ENCODE measurements at regions not wholly inside any gene's neighbourhood (a gene's known extent, or its start where the extent isn't known, plus 50 kb on each side); places are given as distances from the start of the nearest gene placed in this dataset.

DNA sequence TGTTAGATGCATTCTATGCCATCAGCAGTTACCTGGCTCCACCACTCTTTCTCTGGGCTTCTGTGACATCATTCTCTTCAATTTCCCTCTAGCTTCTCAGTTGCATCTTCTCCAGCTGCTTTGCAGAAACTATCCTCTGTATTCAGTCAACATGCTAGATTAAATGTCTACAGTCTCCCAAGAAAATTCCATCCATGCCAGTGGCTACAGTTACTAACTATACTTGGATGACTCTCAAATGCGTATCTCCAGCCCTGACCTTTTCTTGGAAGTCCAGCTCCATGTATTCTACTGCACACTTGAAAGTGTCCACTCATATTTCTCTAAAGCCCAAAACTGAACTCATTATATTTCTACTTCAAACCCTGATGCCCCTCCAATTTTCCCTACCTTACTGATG, 232.3 kb upstream of the TENM3 start:
- in situ Hi-C loops (cut with MboI; ENCODE audit: low pct_unique_long_range_greater_than_20kb in 2 of 9, low sequenced_read_pairs in 9 of 9, unreplicated experiment in 9 of 9): no loop called here
- WGBS, 10 experiments: 0 to 100% (median 100%) methylated on average over 1 of the region's 1 CpG; no CpG with 5 or more reads in 5 of the 10 experiments
- Histone ChIP-seq H3K4me3 (no peak overlapping the region), H3K27ac (no peak overlapping the region), H3K4me1 (replicated peaks in 1 of 2) (peaks cover 0 to 3% of the 10 kb centered on the region in 2 donors)
- no peak for ATAC-seq (replicated peaks in 6 of 8)

DNA sequence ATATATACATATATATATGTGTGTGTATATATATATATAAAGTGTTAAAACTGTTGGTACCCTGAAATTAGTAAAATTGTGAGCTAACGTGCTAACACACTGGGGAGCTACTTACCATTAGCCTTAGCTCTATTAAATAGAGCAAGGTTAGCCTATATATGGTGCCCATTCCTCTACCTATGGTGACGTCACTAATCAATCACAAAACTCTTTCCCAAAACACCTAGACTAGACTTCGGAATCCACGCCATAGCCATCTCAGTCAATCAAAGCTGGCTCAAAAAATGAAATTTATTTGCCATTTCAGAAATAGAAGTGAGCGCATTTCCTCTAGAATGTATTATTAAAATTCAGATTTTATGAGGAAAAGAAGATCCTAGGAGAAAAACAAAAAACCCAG, 229.0 kb upstream of the TENM3 start:
- H3K4me1 ChIP-seq (replicated peaks in 1 of 2): peaks cover 0 to 14% of the 10 kb centered on the region in 2 donors
- no peak overlapping the region for H3K4me3 ChIP-seq
- ATAC-seq (replicated peaks in 6 of 8): no peak
- in situ Hi-C loops (cut with MboI; ENCODE audit: low pct_unique_long_range_greater_than_20kb in 2 of 9, low sequenced_read_pairs in 9 of 9, unreplicated experiment in 9 of 9): no loop called here
- H3K27ac ChIP-seq: no peak overlapping the region
- WGBS, 10 experiments: 24 to 100% (median 100%) methylated on average over 1 to 3 of the region's 5 CpGs; no CpG with 5 or more reads in 3 of the 10 experiments

DNA sequence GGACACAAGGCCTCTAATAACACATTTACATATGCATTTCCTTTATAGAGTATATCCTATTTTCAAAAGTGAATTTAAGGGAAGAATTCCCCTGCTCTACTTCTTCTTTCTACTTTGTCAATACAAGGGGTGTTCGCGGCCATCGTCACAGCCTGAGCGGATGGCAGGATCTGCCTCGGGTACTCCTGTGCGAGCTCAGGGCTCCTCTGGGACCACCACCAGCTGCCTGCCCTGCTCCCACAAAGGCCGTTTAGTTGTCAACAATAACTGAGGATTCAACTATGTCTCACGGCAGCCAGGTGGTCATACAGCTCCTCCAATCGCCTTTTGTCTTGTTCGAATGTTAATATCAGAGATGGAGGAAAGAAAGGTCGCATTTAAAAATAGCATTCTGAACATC, 228.2 kb upstream of the TENM3 start:
- Histone ChIP-seq H3K27ac (no peak overlapping the region), H3K4me1 (replicated peaks in 1 of 2) (peaks cover 0 to 14% of the 10 kb centered on the region in 2 donors), H3K4me3 (no peak overlapping the region)
- WGBS, 10 experiments: 27 to 97% (median 89%) methylated on average over 4 to 11 of the region's 11 CpGs; no CpG with 5 or more reads in 1 of the 10 experiments
- in situ Hi-C loops (cut with MboI; ENCODE audit: low pct_unique_long_range_greater_than_20kb in 2 of 9, low sequenced_read_pairs in 9 of 9, unreplicated experiment in 9 of 9): no loop called here
- ATAC-seq (replicated peaks in 6 of 8): no peak

DNA sequence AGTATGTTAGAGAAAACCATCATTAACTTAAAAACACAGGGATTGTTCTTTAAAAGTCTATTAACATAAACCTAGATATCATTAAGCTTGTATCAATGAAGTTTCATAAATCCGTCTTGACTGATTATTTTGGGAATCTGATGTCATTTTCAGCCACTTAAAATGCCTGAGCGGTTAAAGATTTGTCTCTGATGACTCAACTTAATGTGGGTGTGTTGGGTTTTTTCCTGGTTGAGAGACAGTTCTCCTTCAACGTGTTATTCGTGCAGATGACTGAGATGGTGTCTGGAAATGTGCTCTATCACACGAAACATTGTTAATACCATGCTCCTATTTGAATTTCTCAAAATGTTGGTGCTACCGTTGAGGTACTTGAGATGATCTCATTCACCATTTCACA, 227.3 kb upstream of the TENM3 start:
- ATAC-seq (replicated peaks in 6 of 8): peak in 1 of 8 experiments; percentile 80
- Histone ChIP-seq H3K27ac (no peak overlapping the region), H3K4me3 (no peak overlapping the region), H3K4me1 (replicated peaks in 1 of 2) (peaks cover 0 to 14% of the 10 kb centered on the region in 2 donors)
- in situ Hi-C loops (cut with MboI; ENCODE audit: low pct_unique_long_range_greater_than_20kb in 2 of 9, low sequenced_read_pairs in 9 of 9, unreplicated experiment in 9 of 9): no loop called here
- 4 to 100% (median 89%) methylated on average over 1 to 6 of the region's 6 CpGs; no CpG with 5 or more reads in 1 of the 10 experiments for WGBS, 10 experiments

DNA sequence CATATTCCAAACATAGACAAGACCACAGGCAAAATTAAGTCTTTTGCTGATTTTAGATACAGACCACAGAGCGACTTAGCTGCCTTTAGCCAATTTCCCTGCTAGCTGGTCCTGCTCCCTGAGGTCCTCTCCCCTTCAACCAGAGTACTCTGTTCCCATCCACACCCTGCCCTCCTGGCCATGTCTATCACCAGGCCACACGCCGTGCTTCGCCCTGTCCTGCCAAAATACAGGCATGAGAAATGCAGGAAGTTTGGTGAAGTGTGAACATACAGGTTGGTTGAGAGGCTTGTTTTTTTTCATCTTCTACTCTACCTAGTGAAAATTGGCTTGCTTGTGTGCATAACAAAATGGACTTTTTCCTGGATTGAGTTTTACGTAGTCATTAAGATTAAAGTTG, 226.2 kb upstream of the TENM3 start:
- WGBS, 10 experiments: 0 to 100% (median 96%) methylated on average over 1 to 5 of the region's 5 CpGs; no CpG with 5 or more reads in 1 of the 10 experiments
- ATAC-seq (replicated peaks in 6 of 8): no peak
- in situ Hi-C loops (cut with MboI; ENCODE audit: low pct_unique_long_range_greater_than_20kb in 2 of 9, low sequenced_read_pairs in 9 of 9, unreplicated experiment in 9 of 9): no loop called here
- Histone ChIP-seq H3K4me1 (replicated peaks in 1 of 2) (peaks cover 0 to 11% of the 10 kb centered on the region in 2 donors), H3K4me3 (no peak overlapping the region), H3K27ac (no peak overlapping the region)

DNA sequence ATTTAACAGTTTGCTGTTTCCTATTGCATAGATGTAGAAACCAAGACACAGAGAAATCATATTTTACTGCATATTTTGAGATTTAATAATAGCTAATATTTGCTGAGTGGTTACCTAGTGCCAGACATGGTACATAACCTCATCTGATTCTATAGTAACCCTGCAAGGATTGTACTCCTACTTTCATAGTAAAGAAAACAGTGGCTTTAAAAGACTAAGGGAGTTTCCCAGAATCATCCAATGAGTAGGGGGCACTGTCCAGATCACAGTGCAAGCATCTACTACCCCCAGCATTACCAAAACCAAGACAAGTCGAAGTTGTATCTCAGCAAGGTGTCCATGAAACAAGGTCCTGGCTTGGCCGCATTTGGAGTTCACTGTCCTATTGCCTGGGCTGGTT, 224.5 kb upstream of the TENM3 start:
- in situ Hi-C loops (cut with MboI; ENCODE audit: low pct_unique_long_range_greater_than_20kb in 2 of 9, low sequenced_read_pairs in 9 of 9, unreplicated experiment in 9 of 9): no loop called here
- H3K4me1 ChIP-seq (replicated peaks in 1 of 2): peaks cover 0 to 11% of the 10 kb centered on the region in 2 donors

DNA sequence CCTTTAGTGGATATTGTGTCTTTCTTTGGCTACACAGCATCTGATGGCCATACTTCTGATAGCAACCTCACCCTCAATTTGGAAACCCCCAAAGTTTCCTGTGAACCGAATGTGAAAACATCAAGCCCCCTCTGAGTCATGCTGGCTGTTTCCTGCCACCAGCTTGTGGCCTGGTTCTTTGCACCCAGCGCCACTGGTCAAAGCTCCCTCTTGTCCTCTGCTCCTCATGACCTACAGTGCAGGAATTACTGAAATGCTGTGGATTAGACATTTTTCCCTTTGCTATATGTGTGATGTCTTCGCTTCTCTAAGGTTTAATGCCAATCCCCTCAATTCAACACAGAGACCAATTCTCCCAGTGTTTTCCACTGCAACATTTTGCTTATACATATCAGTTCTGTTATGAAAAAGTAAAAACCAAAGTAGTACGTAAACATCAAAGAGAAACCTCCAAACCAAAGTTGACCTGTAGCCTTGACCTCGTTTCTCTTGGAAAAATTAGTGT, 224.0 kb upstream of the TENM3 start:
- WGBS, 10 experiments: 0 to 100% (median 82%) methylated on average over 1 to 5 of the region's 5 CpGs; no CpG with 5 or more reads in 3 of the 10 experiments
- no peak for ATAC-seq (replicated peaks in 6 of 8)

More for the DNA sequence above, 224.5 kb upstream of the TENM3 start:
- no peak overlapping the region for H3K27ac ChIP-seq
- no peak overlapping the region for H3K4me3 ChIP-seq
- no peak for ATAC-seq (replicated peaks in 6 of 8)
- WGBS, 10 experiments: 0 to 100% (median 83%) methylated on average over 1 to 2 of the region's 2 CpGs; no CpG with 5 or more reads in 6 of the 10 experiments

DNA sequence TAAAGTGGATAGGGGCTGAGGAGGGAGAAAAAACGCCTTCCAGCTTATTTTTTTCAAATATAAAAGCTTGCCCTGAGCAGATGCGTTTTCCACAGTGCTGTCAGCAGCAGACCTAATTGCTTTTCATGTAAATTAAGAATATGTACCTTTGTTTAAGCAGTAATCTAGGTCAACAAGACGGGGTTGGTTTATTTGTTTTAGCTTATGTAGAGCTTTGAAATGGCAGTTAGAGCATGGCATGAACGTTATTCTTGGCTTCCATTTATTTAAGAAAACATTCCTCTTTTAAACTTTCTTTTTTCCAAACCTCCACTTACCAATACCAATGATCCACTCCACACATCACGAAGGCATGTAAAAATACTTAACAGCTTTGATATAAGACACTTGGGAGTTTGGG, 220.3 kb upstream of the TENM3 start:
- 4 to 60% (median 42%) methylated on average over 1 to 5 of the region's 5 CpGs; no CpG with 5 or more reads in 1 of the 10 experiments for WGBS, 10 experiments
- Histone ChIP-seq H3K27ac (no peak overlapping the region), H3K4me1 (replicated peaks in 1 of 2) (peaks cover 0 to 5% of the 10 kb centered on the region in 2 donors), H3K4me3 (no peak overlapping the region)
- in situ Hi-C loops (cut with MboI; ENCODE audit: low pct_unique_long_range_greater_than_20kb in 2 of 9, low sequenced_read_pairs in 9 of 9, unreplicated experiment in 9 of 9): no loop called here
- ATAC-seq (replicated peaks in 6 of 8): peak in 2 of 8 experiments; percentile 26 to 99

More for the DNA sequence above, 224.0 kb upstream of the TENM3 start:
- in situ Hi-C loops (cut with MboI; ENCODE audit: low pct_unique_long_range_greater_than_20kb in 2 of 9, low sequenced_read_pairs in 9 of 9, unreplicated experiment in 9 of 9): no loop called here
- H3K4me1 ChIP-seq (replicated peaks in 1 of 2): peaks cover 0 to 11% of the 10 kb centered on the region in 2 donors
- no peak overlapping the region for H3K4me3 ChIP-seq
- H3K27ac ChIP-seq: no peak overlapping the region

DNA sequence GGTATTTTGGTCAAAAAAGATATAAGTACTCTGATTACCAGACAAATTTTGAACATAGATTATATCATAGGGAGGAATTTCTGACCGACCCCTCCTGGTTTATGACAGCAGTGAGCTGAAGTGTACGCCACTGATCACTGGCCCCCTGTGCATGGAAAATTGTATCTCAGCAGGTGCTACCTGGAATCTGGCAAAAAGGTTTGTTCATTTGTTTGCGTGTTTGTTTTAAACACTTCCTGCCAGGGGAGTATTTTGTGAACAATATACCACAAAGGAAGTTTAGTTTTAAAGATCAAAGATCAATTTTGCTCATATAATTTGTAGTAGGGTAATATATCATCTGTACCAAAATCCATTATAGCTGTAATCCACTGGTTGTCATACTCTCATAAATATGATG, 219.7 kb upstream of the TENM3 start:
- in situ Hi-C loops (cut with MboI; ENCODE audit: low pct_unique_long_range_greater_than_20kb in 2 of 9, low sequenced_read_pairs in 9 of 9, unreplicated experiment in 9 of 9): no loop called here
- no peak overlapping the region for H3K27ac ChIP-seq
- 0 to 100% (median 46%) methylated on average over 1 to 3 of the region's 3 CpGs for WGBS, 10 experiments
- H3K4me3 ChIP-seq: no peak overlapping the region
- H3K4me1 ChIP-seq (replicated peaks in 1 of 2): no peaks in the 10 kb centered on the region
- ATAC-seq (replicated peaks in 6 of 8): no peak

DNA sequence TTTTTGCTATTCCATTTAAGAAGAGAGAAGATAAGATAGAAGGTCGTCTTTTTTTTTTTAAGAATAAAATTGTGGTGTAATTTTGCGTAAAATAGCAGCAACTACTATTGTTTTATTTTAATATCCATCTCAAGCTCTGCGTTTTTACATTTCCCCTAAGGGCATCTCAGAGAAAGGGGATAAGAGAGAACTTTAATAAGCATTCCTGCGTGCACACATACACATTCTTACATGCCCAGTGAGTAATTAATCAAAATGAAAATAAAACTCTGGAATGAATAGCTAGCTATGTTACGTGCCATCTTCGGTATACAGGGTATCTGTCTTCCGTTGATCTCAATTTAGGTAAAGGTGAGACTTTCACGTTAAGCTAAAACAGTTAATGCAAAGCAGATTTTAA, 200.3 kb upstream of the TENM3 start:
- Histone ChIP-seq H3K4me1 (replicated peaks in 1 of 2) (no peaks in the 10 kb centered on the region), H3K4me3 (no peak overlapping the region), H3K27ac (no peak overlapping the region)
- 17 to 100% (median 89%) methylated on average over 2 to 8 of the region's 8 CpGs; no CpG with 5 or more reads in 1 of the 10 experiments for WGBS, 10 experiments
- peak in 1 of 8 experiments; percentile 41 for ATAC-seq (replicated peaks in 6 of 8)
- in situ Hi-C loops (cut with MboI; ENCODE audit: low pct_unique_long_range_greater_than_20kb in 2 of 9, low sequenced_read_pairs in 9 of 9, unreplicated experiment in 9 of 9): no loop called here

DNA sequence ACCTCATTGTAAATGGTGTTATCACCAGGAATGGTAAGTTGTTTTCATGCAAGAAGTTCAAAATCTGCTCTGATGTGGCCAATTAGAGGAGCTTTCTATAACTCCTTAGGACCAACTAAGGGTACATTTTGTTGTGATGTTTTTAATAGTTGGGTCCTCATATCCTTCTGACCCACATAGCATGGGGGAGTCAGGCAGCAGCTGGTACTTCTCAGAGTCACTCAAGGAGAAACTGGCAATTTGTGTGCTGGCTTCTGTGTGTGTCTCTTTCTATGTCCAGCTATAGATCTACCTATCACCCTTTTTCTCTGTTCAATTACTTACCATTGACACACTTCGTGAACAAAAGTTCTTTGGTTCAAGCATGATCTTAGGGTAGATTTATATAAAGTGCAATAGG, 194.3 kb upstream of the TENM3 start:
- Histone ChIP-seq H3K4me1 (replicated peaks in 1 of 2) (no peaks in the 10 kb centered on the region), H3K4me3 (no peak overlapping the region), H3K27ac (no peak overlapping the region)
- WGBS, 10 experiments: 0 to 100% (median 100%) methylated on average over 1 of the region's 1 CpG; no CpG with 5 or more reads in 3 of the 10 experiments
- in situ Hi-C loops (cut with MboI; ENCODE audit: low pct_unique_long_range_greater_than_20kb in 2 of 9, low sequenced_read_pairs in 9 of 9, unreplicated experiment in 9 of 9): no loop called here
- no peak for ATAC-seq (replicated peaks in 6 of 8)

DNA sequence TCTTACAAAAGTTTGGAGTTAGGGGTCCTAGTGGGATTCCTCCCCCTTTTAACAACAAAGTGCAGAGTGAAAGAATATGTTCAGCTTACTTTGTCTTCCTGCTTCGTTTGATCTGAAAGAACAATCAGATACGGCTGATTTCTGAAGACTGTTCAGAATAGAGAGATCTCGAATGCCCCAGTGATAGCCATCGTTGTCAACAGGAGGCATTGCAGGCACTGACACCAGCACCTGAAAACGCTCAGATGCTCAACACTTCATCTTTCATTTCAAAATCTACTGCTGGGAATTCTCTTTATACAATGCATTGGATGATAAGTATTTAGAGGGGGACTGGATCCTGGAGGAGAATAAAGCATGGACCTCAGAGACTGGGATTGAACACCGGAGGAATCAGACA, 186.3 kb upstream of the TENM3 start:
- WGBS, 10 experiments: 7 to 82% (median 72%) methylated on average over 1 to 6 of the region's 6 CpGs
- Histone ChIP-seq H3K27ac (no peak overlapping the region), H3K4me1 (replicated peaks in 1 of 2) (no peaks in the 10 kb centered on the region), H3K4me3 (no peak overlapping the region)
- no peak for ATAC-seq (replicated peaks in 6 of 8)
- in situ Hi-C loops (cut with MboI; ENCODE audit: low pct_unique_long_range_greater_than_20kb in 2 of 9, low sequenced_read_pairs in 9 of 9, unreplicated experiment in 9 of 9): no loop called here

DNA sequence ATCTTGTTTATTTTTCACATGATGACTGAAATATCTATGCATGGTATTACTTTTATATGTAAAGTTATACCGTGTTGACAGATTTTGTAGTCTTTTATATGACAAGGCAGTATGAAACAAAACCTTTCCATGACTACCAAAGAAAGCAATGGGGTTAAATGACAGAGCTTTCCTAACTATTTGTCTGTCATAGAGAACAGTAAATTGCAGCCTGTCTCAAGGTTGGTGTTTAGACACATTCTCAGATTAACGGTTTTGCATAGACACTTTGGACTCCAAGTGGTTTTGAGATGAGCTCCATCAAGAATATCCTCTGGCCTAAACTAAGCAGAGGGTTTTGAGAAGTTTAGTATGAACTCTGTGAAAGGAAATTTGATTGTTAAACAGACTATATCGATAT, 180.7 kb upstream of the TENM3 start:
- in situ Hi-C loops (cut with MboI; ENCODE audit: low pct_unique_long_range_greater_than_20kb in 2 of 9, low sequenced_read_pairs in 9 of 9, unreplicated experiment in 9 of 9): no loop called here
- WGBS, 10 experiments: 13 to 100% (median 79%) methylated on average over 1 to 3 of the region's 3 CpGs
- Histone ChIP-seq H3K4me3 (no peak overlapping the region), H3K27ac (no peak overlapping the region), H3K4me1 (replicated peaks in 1 of 2) (peaks cover 0 to 3% of the 10 kb centered on the region in 2 donors)
- peak in 3 of 8 experiments; percentile 18 to 32 (median 24) for ATAC-seq (replicated peaks in 6 of 8)

DNA sequence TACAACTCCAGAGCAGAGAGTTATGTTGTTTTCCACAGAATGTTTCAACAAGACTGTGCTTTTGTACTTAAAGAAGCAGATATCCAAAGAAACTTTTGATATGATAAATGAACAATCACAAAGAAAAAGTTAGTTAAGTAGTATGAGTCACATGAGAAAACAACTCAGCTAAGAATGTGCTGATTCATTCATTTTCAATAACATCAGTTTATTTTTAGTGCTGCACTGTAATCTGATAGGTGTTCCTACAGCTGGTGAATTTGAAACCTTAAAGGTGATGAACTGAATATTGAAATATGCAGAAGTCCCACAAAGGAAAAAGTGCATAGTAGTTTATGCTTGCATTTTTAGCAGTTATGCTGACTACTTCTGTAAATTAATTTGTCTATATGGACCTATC, 180.3 kb upstream of the TENM3 start:
- Histone ChIP-seq H3K4me1 (replicated peaks in 1 of 2) (peaks cover 0 to 3% of the 10 kb centered on the region in 2 donors), H3K4me3 (no peak overlapping the region), H3K27ac (no peak overlapping the region)
- in situ Hi-C loops (cut with MboI; ENCODE audit: low pct_unique_long_range_greater_than_20kb in 2 of 9, low sequenced_read_pairs in 9 of 9, unreplicated experiment in 9 of 9): no loop called here
- peak in 3 of 8 experiments; percentile 89 to 98 (median 97) for ATAC-seq (replicated peaks in 6 of 8)
